Transverse colon (tissue), 3 donors: ENCODE measurements at regions not wholly inside any gene's neighbourhood (a gene's known extent, or its start where the extent isn't known, plus 50 kb on each side); places are given as distances from the start of the nearest gene placed in this dataset.

Experiments
- POLR2A ChIP-seq: fragments of 450-650 bp; IDR thresholded peaks from one replicate; pipeline ENCODE4 v1.6.1; 2016; ENCODE audit warnings: antibody characterized with exemption, mild to moderate bottlenecking, moderate library complexity
- TF ChIP-seq, protein P1 (sequence below), 5 experiments: fragments of 200-600 bp in 3 of 5; fragments of 450-650 bp in 2 of 5; sonication (generic) in 3 of 5; IDR thresholded peaks; 1 replicate in 2 of 5; 2 replicates in 3 of 5; pipeline ENCODE4 v1.5.1; 2016 to 2017; ENCODE audit warnings: antibody characterized with exemption in 5 of 5, inconsistent platforms in 3 of 5, mild to moderate bottlenecking in 2 of 5, moderate library complexity in 1 of 5

DNA sequence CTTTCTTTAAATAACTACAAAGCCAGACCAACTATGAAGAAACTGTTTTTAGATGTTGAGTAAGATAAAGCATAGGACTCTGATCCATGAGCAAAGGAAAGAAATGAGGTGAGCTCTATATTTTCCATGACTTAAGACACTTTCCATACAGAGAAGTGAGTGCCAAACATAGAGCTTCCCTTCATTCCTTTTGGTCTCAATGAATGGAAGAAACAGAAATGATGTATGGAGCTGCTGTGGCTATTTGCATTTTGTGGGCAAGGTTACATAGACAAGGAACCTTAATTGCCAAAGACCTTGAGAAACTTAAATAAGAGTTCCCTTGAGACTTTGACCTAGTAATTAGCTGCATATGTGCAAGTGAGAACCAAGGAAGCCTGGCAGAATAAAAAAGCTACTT, 1152.2 kb downstream of the XPNPEP1 start:
- TF ChIP-seq, protein P1, sequence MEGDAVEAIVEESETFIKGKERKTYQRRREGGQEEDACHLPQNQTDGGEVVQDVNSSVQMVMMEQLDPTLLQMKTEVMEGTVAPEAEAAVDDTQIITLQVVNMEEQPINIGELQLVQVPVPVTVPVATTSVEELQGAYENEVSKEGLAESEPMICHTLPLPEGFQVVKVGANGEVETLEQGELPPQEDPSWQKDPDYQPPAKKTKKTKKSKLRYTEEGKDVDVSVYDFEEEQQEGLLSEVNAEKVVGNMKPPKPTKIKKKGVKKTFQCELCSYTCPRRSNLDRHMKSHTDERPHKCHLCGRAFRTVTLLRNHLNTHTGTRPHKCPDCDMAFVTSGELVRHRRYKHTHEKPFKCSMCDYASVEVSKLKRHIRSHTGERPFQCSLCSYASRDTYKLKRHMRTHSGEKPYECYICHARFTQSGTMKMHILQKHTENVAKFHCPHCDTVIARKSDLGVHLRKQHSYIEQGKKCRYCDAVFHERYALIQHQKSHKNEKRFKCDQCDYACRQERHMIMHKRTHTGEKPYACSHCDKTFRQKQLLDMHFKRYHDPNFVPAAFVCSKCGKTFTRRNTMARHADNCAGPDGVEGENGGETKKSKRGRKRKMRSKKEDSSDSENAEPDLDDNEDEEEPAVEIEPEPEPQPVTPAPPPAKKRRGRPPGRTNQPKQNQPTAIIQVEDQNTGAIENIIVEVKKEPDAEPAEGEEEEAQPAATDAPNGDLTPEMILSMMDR (IDR thresholded peaks at IDR 0.05) = no peak
- TF ChIP-seq POLR2A = no peak
